ENCODE measurements at regions not wholly inside any gene's neighbourhood (a gene's known extent, or its start where the extent isn't known, plus 50 kb on each side); places are given as distances from the start of the nearest gene placed in this dataset.
A peak's percentile ranks its signal among the peaks of the same experiment; 100 is the strongest.

- DNase-seq = no peak
Measured at GRCh38 chr2:122858813-122859212, 1103.4 kb downstream of the TSN start.

DNA sequence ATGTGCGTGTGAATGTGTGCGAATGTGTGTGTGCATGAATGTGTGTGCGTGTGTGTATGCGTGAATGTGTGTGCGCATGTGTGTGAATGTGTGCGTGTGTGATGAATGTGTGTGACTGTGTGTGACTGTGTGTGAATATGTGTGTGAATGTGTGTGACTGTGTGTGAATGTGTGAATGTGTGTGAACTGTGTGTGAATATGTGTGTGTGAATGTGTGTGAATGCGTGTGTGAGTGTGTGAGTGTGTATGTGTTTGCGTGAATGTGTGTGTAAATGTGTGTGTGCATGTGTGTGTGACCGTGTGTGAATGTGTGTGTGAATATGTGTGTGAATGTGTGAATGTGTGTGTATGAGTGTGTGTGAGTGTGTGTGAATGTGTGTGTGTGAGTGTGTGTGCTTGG is 1103.8 kb downstream of the TSN start:
- no peak for DNase-seq

- DNase-seq = no peak
Measured at GRCh38 chr2:122863532-122863931, 1108.1 kb downstream of the TSN start.

DNA sequence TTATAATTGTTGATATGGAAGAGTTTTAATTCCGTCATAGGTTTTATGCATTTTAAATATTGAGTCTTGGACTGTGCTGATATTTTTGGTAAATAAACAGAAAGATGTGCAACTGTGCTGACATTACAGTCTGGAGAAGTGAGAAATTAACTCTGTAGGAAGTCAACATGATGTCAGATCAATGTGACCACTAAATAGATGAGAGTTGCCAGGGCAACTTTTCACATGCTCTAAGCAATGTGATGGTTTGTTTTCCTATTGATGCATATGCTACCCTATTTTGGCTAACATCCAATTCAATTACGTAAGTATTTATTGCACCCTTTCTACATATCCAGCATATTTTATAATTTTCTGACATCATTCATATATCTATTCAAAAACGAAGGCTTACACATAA is 1109.3 kb downstream of the TSN start:
- DNase-seq = no peak

GRCh38 chr2:122866095-122866494 is 1110.6 kb downstream of the TSN start:
- no peak for DNase-seq

DNA sequence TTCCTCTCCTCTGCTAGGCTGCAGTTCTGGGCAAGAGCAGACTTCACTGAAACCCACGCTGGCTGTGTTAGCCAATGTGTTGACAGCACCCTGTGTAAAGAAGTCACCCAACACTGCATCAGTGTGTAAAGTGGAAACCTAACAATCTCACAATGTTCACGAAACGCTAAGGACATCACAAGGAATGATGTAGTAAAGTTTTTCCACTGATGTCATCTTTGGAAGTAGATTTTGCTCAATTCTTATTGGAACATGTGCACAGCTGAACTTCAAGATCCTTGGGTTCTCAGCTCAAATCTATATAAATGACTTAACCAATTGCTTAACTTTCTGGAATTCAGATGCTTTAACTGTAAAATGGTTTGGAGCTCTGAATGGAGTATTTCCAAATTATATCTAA is 1112.5 kb downstream of the TSN start:
- DNase-seq = no peak

DNA sequence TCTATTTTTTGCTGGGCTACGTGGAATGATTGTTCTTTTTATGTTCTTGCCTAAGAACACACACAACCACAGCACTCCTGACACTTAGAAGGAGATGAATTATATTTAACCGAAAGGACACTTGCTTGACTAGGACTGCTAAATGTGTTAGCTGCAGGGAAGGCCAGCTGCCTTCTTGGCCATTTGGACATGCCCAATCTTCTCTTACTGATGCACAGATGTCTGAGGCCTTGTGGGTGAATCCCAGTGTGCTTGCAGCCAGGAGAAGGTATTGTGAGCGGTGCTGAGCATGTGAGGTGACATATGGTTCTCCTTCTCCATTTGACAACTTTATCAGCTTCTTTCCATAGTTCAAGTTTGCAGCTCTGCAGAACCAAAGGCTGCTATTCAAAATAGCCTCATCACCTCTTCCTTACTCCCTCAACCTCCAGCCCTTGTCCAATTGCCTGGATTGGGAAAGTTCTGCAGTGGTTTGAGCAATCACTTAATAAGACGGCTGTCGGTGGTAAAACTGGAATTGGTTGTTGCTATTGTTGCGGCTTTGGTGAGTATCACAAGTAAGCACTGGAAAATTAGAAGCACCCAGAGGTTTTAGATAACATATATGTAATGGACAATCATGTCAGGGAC is 1113.3 kb downstream of the TSN start:
- no peak for DNase-seq

- no peak for DNase-seq
Measured at GRCh38 chr2:122873951-122874350, 1118.5 kb downstream of the TSN start.

GRCh38 chr2:122875091-122875865 is 1119.8 kb downstream of the TSN start:
- DNase-seq = no peak

DNA sequence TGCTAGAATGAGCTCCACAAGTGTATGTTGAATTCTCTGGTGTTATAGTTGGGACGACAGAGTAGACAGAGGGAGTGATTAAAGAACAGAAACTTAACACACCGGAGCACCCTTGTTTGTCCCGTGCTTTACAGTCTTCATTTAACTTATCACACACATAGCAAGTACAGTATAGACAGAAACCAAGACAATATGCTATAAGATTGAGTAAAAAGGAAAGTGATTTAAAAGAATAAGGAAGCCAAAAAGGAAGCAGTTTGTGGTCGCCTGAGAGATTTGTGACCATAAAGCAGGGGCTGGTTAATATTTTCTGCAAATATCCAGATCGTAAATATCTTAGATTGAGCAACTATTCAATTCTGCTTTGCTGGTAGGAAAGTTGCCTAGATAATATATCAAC is 1128.4 kb downstream of the TSN start:
- no peak for DNase-seq

- DNase-seq = no peak
Measured at GRCh38 chr2:122884889-122885288, 1129.4 kb downstream of the TSN start.

GRCh38 chr2:122885436-122885835 is 1130.0 kb downstream of the TSN start:
- DNase-seq = no peak

- peak; percentile 65 for DNase-seq
Measured at GRCh38 chr2:122886479-122887145, 1131.2 kb downstream of the TSN start.

DNA sequence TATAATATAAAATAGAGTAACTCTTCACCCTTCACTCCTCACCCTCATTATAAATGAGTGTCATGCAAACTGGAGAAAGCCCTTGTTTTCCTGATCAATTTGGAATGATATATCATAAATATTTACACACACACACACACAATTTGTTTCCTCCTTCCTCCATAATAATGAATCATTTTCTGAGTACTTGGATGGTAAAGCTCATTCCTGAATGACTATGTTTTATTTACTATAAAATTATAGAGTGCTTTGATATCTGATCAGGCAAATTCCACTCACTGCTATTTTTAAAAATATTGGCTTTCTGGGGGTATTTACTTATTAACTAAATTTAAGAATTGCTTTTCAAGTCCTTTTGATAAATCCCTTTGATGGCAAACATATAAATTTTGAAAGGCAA is 1125.5 kb upstream of the CNTNAP5 start:
- DNase-seq = no peak

- DNase-seq = no peak
Measured at GRCh38 chr2:122905431-122905830, 1119.7 kb upstream of the CNTNAP5 start.

GRCh38 chr2:122908159-122908558 is 1116.9 kb upstream of the CNTNAP5 start:
- DNase-seq = no peak

- DNase-seq = no peak
Measured at GRCh38 chr2:122927197-122927596, 1097.9 kb upstream of the CNTNAP5 start.

- no peak for DNase-seq
Measured at GRCh38 chr2:122927710-122928557, 1097.2 kb upstream of the CNTNAP5 start.

GRCh38 chr2:122929347-122929746 is 1095.7 kb upstream of the CNTNAP5 start:
- DNase-seq = no peak

DNA sequence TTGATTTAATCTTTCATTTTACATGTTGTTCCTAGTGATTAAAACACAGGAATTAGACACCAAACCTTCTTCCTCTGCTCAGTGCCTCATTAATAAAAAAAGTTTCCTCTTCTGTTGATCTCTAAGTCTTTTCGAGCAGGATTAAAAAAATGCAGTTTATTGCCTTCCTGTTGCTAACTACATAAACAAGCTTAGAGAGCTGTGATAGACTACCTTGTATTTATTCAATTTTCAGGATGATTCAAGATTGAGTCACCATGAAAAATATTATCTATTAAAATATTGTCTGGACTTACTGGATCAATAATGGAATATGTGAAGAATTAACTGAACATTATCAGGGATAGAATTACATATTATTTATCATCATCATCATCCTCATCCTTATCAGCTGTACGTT is 1089.6 kb upstream of the CNTNAP5 start:
- DNase-seq = no peak

DNA sequence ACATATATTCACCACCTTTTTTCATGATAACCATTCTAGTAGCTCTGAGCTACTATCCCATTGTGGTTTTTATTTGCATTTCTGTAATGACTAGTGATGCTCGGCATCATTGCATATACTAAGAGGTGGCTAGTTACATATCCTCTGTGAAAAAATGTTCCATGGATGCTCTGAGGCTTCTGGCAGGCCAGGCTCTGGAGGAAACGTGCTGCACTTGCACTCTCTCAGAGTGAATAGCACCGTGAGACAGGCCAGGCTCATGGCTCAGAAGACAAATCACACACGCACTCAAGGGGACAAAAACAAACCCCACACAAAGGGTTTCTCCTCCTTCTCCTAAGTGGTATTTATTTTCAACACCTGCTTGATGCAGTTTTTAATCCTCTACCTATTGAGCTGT is 1085.3 kb upstream of the CNTNAP5 start:
- DNase-seq = peak; percentile 24

- DNase-seq = no peak
Measured at GRCh38 chr2:122949523-122949922, 1075.6 kb upstream of the CNTNAP5 start.

- no peak for DNase-seq
Measured at GRCh38 chr2:122955776-122956175, 1069.3 kb upstream of the CNTNAP5 start.

Data from NCI-H1436 (cell line).